8988T (cell line): ENCODE measurements at regions not wholly inside any gene's neighbourhood (a gene's known extent, or its start where the extent isn't known, plus 50 kb on each side); places are given as distances from the start of the nearest gene placed in this dataset.

Experiments
- DNase-seq: peaks from one replicate; pipeline ENCODE4 v3.0.0; 2011

- no peak for DNase-seq
Observed at GRCh38 chr2:136550181-136550580, 215.2 kb upstream of the THSD7B start.

GRCh38 chr2:136539355-136539754, 226.0 kb upstream of the THSD7B start:
- no peak for DNase-seq

GRCh38 chr2:136538489-136538888, 226.9 kb upstream of the THSD7B start:
- no peak for DNase-seq

- DNase-seq = no peak
Observed at GRCh38 chr2:136534811-136535210, 230.5 kb upstream of the THSD7B start.

GRCh38 chr2:136532171-136532570, 233.2 kb upstream of the THSD7B start:
- DNase-seq = no peak

GRCh38 chr2:136531731-136532130, 233.6 kb upstream of the THSD7B start:
- DNase-seq = no peak

- DNase-seq = no peak
Observed at GRCh38 chr2:136530146-136530545, 235.2 kb upstream of the THSD7B start.

GRCh38 chr2:136527560-136527959, 237.8 kb upstream of the THSD7B start:
- DNase-seq = no peak

- no peak for DNase-seq
Observed at GRCh38 chr2:136522724-136523123, 242.6 kb upstream of the THSD7B start.

GRCh38 chr2:136517716-136518115, 247.6 kb upstream of the THSD7B start:
- no peak for DNase-seq

GRCh38 chr2:136510244-136510643, 255.1 kb upstream of the THSD7B start:
- no peak for DNase-seq

- no peak for DNase-seq
Observed at GRCh38 chr2:136505462-136505861, 259.9 kb upstream of the THSD7B start.

GRCh38 chr2:136502660-136503059, 262.7 kb upstream of the THSD7B start:
- DNase-seq = no peak

- DNase-seq = no peak
Observed at GRCh38 chr2:136497709-136498108, 267.6 kb upstream of the THSD7B start.

GRCh38 chr2:136496966-136497365, 268.4 kb upstream of the THSD7B start:
- DNase-seq = no peak

GRCh38 chr2:136495636-136496035, 269.7 kb upstream of the THSD7B start:
- no peak for DNase-seq

- DNase-seq = no peak
Observed at GRCh38 chr2:136492901-136493300, 272.4 kb upstream of the THSD7B start.

GRCh38 chr2:136490100-136490499, 275.2 kb upstream of the THSD7B start:
- no peak for DNase-seq

GRCh38 chr2:136487421-136487820, 277.9 kb upstream of the THSD7B start:
- no peak for DNase-seq

GRCh38 chr2:136486115-136486514, 279.2 kb upstream of the THSD7B start:
- no peak for DNase-seq

- no peak for DNase-seq
Observed at GRCh38 chr2:136482966-136483365, 282.4 kb upstream of the THSD7B start.

GRCh38 chr2:136482006-136482405, 283.3 kb upstream of the THSD7B start:
- no peak for DNase-seq

GRCh38 chr2:136479696-136480095, 285.6 kb upstream of the THSD7B start:
- DNase-seq = no peak

- DNase-seq = no peak
Observed at GRCh38 chr2:136468799-136469369, 296.5 kb upstream of the THSD7B start.

GRCh38 chr2:136452528-136452927, 312.8 kb upstream of the THSD7B start:
- no peak for DNase-seq
